NCI-H128 (cell line): ENCODE measurements at regions not wholly inside any gene's neighbourhood (a gene's known extent, or its start where the extent isn't known, plus 50 kb on each side); places are given as distances from the start of the nearest gene placed in this dataset.

Experiments used
- DNase-seq: peaks from one replicate; lab custom pipeline; 2025; ENCODE audit not compliant: unreplicated experiment; lab: John Stamatoyannopoulos, UW

DNA sequence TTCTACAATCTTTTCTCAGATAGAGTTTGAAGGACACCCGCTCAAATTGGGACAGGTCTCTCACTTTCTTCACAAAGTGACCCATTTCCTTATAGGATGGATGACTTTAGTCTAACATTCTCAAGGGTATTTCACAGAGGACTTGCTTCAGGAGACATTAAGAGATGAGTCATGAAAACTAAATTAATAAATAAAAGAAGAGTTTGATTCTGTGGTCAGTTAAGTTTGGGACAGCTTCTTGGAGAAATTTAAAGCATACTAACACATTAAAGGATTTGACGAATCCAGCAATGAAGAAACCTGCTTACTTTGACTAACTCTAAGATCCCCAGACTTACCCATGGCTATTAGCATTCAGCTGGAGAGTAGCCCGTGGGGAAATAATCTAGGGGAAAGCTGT is 95.6 kb upstream of the RAB3GAP2 start:
- DNase-seq = no peak

- DNase-seq = no peak
Observed at GRCh38 chr1:220366269-220366668, 94.0 kb upstream of the RAB3GAP2 start.

- DNase-seq = no peak
Observed at GRCh38 chr1:220363196-220363837, 91.1 kb upstream of the RAB3GAP2 start.

DNA sequence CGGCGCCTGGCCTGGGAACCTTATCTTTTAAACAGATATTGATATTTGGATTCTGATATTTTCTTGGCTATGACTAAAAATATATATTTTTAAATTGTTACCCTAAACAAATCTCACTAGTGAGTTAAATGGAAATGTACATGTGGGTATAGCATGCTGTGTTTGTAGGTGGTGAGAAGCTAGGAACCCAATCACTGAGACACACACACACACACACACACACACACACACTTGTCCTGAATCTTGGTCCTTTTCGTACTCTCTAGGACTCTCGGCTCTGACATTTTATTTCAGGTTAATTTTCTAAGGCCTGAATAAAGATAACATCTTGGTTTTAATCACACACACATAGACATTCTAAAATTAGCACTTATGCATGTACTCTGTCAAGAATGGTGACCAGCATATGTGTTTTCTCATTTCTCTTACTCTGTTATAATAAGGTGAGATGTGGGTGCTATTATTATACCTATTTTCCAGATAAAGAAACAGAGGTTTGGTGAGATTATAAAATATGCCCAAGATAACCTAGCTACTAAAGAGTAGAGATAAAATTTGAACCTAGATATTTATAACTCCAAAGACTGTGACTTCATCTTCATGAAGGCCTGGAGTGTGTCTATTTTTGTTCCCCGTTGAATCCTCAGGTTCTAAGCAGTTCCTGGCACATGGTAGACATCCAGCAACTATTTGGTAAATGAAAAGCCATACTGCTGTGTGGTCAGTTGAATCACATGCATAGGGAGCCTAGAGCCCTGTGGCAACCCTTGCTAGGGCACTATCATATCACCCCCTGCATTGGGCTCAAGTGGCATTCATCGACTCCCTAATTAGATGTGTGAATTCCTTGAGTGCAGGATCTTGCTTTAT is 85.0 kb upstream of the RAB3GAP2 start:
- no peak for DNase-seq

DNA sequence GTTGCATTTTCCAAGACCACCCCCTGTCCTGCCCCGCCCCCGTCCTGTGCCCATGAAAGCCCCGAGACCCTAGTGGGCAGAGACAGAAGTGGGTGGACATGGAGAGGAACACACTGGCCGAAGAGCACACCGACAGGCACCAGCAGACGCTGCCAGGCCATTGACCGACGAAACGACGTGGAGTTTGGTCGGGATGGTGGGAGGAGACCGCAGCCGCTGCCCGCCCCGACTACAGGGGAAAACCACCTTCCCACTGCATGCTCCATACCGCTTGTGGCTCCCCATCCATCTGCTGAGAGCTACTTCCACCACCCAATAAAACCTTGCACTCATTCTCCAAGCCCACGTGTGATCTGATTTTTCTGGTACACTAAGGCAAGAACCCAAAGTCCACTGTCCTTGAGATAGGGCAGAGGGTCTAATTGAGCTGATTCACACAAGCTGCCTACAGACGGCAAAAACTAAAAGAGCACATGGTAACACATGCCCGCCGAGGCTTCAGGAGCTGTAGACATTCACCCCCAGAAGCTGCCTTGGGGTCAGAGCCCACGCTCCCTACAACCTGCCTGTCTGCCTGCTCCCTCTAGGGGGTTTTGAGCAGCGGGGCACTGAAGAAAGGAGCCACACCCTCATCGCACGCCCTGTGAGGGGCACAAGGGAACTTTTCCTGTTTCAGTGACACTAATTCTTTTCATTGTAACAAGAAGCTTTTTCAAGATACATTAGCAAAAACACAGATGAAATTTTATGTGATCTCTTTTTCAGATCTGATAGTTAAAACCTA is 81.2 kb upstream of the RAB3GAP2 start:
- DNase-seq = no peak

- DNase-seq = no peak
Observed at GRCh38 chr1:220348211-220348610, 76.0 kb upstream of the RAB3GAP2 start.

- no peak for DNase-seq
Observed at GRCh38 chr1:220347654-220348175, 75.5 kb upstream of the RAB3GAP2 start.

GRCh38 chr1:220344745-220345144 is 72.5 kb upstream of the RAB3GAP2 start:
- no peak for DNase-seq

- DNase-seq = no peak
Observed at GRCh38 chr1:220342853-220343252, 70.6 kb upstream of the RAB3GAP2 start.

DNA sequence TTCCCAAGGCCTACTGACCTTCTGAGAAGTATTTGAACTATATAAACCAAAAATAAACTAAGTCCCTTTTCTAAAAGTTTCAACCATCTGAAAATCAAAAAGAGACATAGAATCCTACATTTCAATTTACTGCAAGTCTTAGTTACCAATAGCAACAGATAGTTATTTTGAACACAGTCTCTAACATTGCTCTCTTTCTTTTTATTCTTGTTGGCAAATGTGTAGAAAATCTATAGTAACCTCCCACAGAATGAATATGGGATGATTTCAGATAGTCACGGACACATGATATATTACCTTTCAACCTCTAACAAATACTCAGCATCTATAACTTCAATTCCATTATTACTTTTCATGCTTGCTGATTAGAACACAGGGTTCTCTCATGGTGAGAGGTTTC is 68.9 kb upstream of the RAB3GAP2 start:
- no peak for DNase-seq

- DNase-seq = no peak
Observed at GRCh38 chr1:220339581-220339980, 67.3 kb upstream of the RAB3GAP2 start.

- no peak for DNase-seq
Observed at GRCh38 chr1:220338759-220339158, 66.5 kb upstream of the RAB3GAP2 start.

DNA sequence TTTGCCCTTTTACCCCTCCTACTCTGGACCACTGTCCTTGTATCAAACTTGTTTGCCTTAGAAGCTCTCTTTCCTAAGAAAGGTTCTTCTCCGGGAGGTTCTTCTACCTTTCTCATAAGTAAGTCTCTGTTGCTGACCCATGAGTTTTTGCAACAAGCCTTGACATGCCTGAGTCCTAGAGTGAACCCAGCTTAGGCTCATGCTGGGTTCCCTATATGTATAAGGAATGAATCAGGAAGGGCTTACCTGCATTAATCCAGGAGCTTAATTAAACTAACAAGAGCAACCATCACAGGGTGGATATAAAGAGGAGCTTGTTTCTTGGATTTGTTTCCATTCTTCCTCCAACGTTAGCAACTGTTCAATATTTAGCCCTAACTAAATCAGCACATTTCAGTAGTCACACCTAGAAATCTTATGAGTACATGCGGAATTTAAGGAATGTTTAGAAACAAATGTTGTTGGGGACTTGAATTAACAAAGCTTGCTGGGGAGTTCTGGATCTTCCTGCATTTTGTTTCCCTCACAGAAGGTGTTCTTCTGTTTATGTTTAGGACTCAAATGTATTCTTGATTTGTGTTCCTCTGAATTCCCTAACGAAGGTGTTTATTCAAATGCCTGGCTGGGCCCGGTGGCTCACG is 64.3 kb upstream of the RAB3GAP2 start:
- no peak for DNase-seq

- no peak for DNase-seq
Observed at GRCh38 chr1:220335668-220336067, 63.4 kb upstream of the RAB3GAP2 start.

DNA sequence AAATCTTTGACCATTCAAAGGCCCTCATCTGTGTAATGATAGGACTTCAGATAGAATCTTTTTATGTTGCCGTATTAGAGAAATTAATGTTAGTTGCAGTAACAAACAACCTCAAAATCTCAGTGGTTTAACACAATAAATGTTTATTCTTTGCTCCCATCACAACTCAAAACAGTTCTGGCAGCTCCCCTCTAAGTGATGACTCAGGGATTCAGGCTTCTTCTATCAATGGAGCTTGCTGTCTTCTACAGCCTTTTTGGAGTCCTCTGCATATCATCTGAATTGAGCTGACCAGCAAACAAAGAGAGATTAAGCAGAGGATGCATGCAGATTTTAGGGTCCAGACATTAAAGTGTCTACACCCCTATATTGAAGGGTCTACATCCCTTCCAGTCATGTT is 59.1 kb upstream of the RAB3GAP2 start:
- no peak for DNase-seq

DNA sequence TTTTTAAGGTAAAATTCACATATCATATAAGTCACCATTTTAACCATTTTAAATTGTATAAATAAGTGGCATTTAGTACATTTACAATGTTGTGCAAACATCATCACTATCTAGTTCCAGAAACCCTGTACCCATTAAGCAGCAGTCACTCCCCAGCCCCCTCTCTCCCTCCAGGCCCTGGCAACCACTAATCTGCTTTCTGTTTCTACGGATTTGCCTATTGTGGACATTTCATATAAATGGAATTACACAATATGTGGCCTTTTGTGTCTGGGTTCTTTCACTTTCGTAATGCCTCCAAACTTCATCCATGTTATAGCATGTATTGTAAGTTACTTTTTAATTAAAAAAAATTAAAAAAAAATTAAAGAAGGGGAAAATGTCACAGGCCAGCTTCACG is 58.0 kb upstream of the RAB3GAP2 start:
- DNase-seq = no peak

GRCh38 chr1:220327106-220327505 is 54.9 kb upstream of the RAB3GAP2 start:
- DNase-seq = no peak

DNA sequence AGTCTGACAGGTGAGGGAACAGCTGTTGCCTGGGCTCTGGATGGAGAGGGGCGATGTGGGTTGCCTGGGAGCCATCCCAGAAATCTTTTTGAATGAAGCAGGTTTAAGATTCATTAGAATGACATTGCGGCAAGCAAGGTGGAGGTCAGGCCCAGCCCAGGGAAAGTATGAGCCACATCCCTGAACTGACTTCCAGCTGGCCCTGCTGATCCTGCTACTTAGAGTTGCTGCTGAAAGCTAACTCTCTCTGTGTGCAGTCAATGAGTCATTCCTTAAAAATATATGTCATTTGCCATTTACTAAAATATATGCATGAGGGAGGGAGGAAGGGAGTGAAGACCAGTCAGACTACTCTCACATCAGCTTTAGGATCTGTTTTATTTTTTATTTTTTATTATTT is 54.3 kb upstream of the RAB3GAP2 start:
- no peak for DNase-seq

DNA sequence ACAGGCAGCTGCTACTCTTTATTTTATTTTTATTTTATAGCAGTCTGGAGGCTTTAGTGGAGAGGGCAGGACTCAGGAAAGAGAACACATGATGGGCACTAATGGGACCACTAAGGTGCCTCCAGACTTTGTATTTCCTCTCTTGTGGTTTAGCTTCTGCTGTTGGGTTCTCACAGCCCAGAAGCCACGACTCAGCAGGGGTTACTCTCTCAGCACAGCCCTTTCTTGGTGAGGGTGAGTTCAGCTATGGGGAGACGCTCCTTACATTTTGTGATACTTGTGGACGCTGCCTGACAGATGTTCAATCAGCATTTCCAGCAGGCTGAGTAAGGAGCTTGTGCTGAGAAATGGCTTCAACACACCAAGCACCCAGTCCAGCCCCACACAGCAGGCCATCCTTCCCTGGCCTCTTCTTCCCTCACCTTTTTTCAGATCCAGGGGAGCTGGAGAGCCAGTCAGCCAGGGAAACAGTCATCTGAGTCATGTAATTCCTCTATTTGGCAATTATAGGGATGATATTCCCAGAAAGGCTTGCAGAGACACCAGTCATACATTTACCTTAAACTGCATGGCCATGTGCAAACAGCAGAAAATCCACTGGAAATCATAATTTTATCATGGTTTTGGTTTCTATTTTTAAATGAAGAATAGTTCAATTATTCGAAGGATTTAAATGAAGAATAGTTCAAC is 53.2 kb upstream of the RAB3GAP2 start:
- DNase-seq = no peak

GRCh38 chr1:220323717-220324116 is 51.5 kb upstream of the RAB3GAP2 start:
- DNase-seq = no peak

DNA sequence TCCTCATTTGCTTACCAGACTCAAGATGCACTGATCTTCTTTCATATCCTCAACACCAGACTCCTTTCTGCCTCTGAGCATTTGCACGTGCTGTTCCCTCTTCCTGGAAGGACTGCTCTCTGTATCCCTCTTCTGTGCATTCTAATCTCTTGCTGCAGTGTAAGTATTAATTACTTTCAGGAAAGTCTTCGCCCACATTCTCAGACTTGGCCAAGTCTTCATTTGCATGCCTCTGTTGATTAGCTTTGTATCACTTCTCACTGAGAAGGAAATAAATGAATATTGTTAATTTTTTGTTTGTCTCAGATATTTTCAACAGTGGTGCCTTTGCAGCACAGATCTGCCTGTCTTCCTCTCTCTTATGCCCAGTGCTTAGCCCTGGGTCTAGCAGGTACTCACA is 50.3 kb upstream of the RAB3GAP2 start:
- no peak for DNase-seq
